BLaER1 treated with 17β-estradiol and CSF1 and Interleukin-3, amounts not matched to agents 10 nM and 100 nM (cell line): ENCODE measurements at regions not wholly inside any gene's neighbourhood (a gene's known extent, or its start where the extent isn't known, plus 50 kb on each side); places are given as distances from the start of the nearest gene placed in this dataset.
"Not testable (repeated sequence)": the region's sequence is repeated elsewhere in the genome, so short reads cannot be mapped to it uniquely, and the experiment has no call there.

ENCODE experiments used
- H3K27ac ChIP-seq, 11 experiments: shearing (Covaris generic); formaldehyde crosslinking; 2 replicates each; pipeline ENCODE4 v1.8.1; 2022
- H3K27me3 ChIP-seq, 11 experiments: shearing (Covaris generic); formaldehyde crosslinking; 2 replicates each; pipeline ENCODE4 v1.8.1; 2022
- H3K36me3 ChIP-seq, 11 experiments: shearing (Covaris generic); formaldehyde crosslinking; 2 replicates each; pipeline ENCODE4 v1.8.1; 2022
- H3K4me1 ChIP-seq, 10 experiments: shearing (Covaris generic); formaldehyde crosslinking; 2 replicates each; pipeline ENCODE4 v1.8.1; 2022
- H3K4me2 ChIP-seq, 11 experiments: shearing (Covaris generic); formaldehyde crosslinking; 2 replicates each; pipeline ENCODE4 v1.8.1; 2022
- H3K4me3 ChIP-seq, 10 experiments: shearing (Covaris generic); formaldehyde crosslinking; 2 replicates each; pipeline ENCODE4 v1.8.1; 2022
- H3K9ac ChIP-seq, 11 experiments: shearing (Covaris generic); formaldehyde crosslinking; 2 replicates each; pipeline ENCODE4 v1.8.1; 2022
- H3K9me3 ChIP-seq, 11 experiments: shearing (Covaris generic); formaldehyde crosslinking; replicated peaks in 1 of 11; 2 replicates each; pipeline ENCODE4 v1.8.1; 2022
- H4K20me1 ChIP-seq, 11 experiments: shearing (Covaris generic); formaldehyde crosslinking; 2 replicates each; pipeline ENCODE4 v1.8.1; 2022
- Cebpa-rat ChIP-seq, 11 experiments: shearing (Covaris generic); IDR thresholded peaks; 2 replicates each; pipeline ENCODE4 v1.8.1; 2022

GRCh38 chr3:15982667-15983196 is 185.0 kb upstream of the ANKRD28 start:
- Histone ChIP-seq H3K9ac (no peak overlapping the region), H3K27ac (no peak overlapping the region), H3K36me3 (no peaks in the 10 kb centered on the region), H3K27me3 (no peaks in the 10 kb centered on the region), H3K4me1 (peaks cover 0 to 9% (median 0%) of the 10 kb centered on the region in 10 experiments; a peak in 2 of 20 replicates), H3K4me2 (no peak overlapping the region), H4K20me1 (no peaks in the 10 kb centered on the region), H3K4me3 (no peak overlapping the region), H3K9me3 (peaks cover 9 to 24% (median 15%) of the 10 kb centered on the region in 11 experiments)
- no peak for TF ChIP-seq Cebpa-rat (IDR thresholded peaks at IDR 0.05)

- Histone ChIP-seq H3K27ac (no peak overlapping the region), H3K4me2 (no peak overlapping the region), H4K20me1 (no peaks in the 10 kb centered on the region), H3K9me3 (peaks cover 14 to 29% (median 20%) of the 10 kb centered on the region in 11 experiments), H3K9ac (no peak overlapping the region), H3K4me3 (no peak overlapping the region), H3K36me3 (no peaks in the 10 kb centered on the region), H3K4me1 (peaks cover 0 to 9% (median 0%) of the 10 kb centered on the region in 10 experiments; a peak in 2 of 20 replicates), H3K27me3 (no peaks in the 10 kb centered on the region)
- TF ChIP-seq Cebpa-rat (IDR thresholded peaks at IDR 0.05): no peak
Observed at GRCh38 chr3:15983232-15983631, 185.5 kb upstream of the ANKRD28 start.

- Histone ChIP-seq H3K9me3 (peaks cover 19 to 32% (median 25%) of the 10 kb centered on the region in 11 experiments), H3K27me3 (no peaks in the 10 kb centered on the region), H3K27ac (no peak overlapping the region), H3K4me2 (no peak overlapping the region), H3K36me3 (no peaks in the 10 kb centered on the region), H4K20me1 (no peaks in the 10 kb centered on the region), H3K4me1 (peaks cover 0 to 9% (median 0%) of the 10 kb centered on the region in 10 experiments; a peak in 2 of 20 replicates), H3K4me3 (no peak overlapping the region), H3K9ac (no peak overlapping the region)
- no peak for TF ChIP-seq Cebpa-rat (IDR thresholded peaks at IDR 0.05)
Observed at GRCh38 chr3:15983693-15984092, 185.9 kb upstream of the ANKRD28 start.

- Histone ChIP-seq H3K9me3 (peaks cover 25 to 39% (median 29%) of the 10 kb centered on the region in 11 experiments), H3K4me1 (no peaks in the 10 kb centered on the region), H3K4me2 (no peak overlapping the region), H3K9ac (no peak overlapping the region), H3K27ac (no peak overlapping the region), H4K20me1 (no peaks in the 10 kb centered on the region), H3K36me3 (no peaks in the 10 kb centered on the region), H3K27me3 (no peaks in the 10 kb centered on the region), H3K4me3 (no peak overlapping the region)
- no peak for TF ChIP-seq Cebpa-rat (IDR thresholded peaks at IDR 0.05)
Observed at GRCh38 chr3:15989419-15989818, 185.1 kb upstream of the GALNT15 start.

- H3K9me3 ChIP-seq: peaks cover 6 to 13% (median 9%) of the 10 kb centered on the region in 11 experiments
- not testable (repeated sequence) for H3K4me2 ChIP-seq, H3K4me3 ChIP-seq, H3K4me1 ChIP-seq, H3K27me3 ChIP-seq, H3K27ac ChIP-seq, H3K36me3 ChIP-seq, H3K9ac ChIP-seq, H4K20me1 ChIP-seq
Observed at GRCh38 chr3:15993660-15994059, 180.8 kb upstream of the GALNT15 start.

DNA sequence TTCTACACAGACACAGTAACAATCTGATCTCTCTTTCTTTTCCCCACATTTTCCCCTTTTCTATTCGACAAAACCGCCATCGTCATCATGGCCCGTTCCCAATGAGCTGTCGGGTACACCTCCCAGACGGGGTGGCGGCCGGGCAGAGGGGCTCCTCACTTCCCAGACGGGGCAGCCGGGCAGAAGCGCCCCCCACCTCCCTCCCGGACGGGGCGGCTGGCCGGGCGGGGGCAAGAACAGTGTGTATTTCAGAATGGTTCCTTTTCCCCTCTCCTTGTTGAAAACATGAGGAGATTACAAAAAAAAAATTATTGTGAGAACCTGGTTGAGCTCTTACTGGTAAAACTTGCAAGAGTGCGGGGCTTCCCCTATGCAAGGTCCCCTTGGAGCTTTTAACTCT is 178.0 kb upstream of the GALNT15 start:
- H3K27ac ChIP-seq, H3K4me1 ChIP-seq, H3K4me2 ChIP-seq, H3K27me3 ChIP-seq, H3K4me3 ChIP-seq, H3K9ac ChIP-seq, H4K20me1 ChIP-seq, H3K36me3 ChIP-seq, H3K9me3 ChIP-seq: not testable (repeated sequence)

DNA sequence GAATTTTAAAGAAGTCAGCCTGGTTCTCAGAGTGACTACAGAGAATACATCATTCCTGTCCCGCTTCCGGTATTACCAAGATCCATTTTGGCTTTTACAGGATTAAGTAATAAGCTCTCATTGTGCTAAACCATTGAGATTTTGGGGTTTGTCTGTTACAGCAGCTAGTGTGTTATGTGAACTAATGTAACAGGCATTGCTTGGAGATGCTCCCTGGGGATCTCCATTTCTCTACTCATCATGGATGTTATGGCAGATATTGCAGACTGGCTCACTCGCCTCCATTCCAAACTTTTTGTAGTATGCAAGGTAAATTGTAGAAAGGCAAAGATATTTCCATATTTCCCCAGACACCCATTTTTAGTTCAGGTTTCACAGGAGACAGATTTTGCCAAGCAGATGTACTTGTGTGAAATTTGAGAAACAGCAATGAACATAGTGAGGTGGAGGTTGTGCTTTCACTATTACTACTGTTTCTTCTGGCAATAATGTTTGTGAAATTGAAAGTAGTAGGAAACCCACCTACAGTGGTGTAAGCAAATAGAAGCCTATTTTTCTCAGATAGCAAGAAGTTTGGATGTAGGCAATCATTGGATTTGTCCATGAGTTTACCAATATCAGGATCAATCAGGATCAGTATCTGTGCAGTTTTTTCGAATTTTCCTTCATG is 177.1 kb upstream of the GALNT15 start:
- H3K4me2 ChIP-seq: no peak overlapping the region
- H3K9ac ChIP-seq: no peak overlapping the region
- peaks cover 0 to under 1% (median 0%) of the 10 kb centered on the region in 10 experiments; a peak in 2 of 20 replicates for H3K4me1 ChIP-seq
- no peaks in the 10 kb centered on the region for H3K27me3 ChIP-seq
- H3K4me3 ChIP-seq: no peak overlapping the region
- H3K36me3 ChIP-seq: no peaks in the 10 kb centered on the region
- H4K20me1 ChIP-seq: no peaks in the 10 kb centered on the region
- TF ChIP-seq Cebpa-rat (IDR thresholded peaks at IDR 0.05): no peak
- peaks cover 0 to 2% (median 0%) of the 10 kb centered on the region in 11 experiments; a peak in 2 of 22 replicates for H3K9me3 ChIP-seq
- no peak overlapping the region for H3K27ac ChIP-seq

DNA sequence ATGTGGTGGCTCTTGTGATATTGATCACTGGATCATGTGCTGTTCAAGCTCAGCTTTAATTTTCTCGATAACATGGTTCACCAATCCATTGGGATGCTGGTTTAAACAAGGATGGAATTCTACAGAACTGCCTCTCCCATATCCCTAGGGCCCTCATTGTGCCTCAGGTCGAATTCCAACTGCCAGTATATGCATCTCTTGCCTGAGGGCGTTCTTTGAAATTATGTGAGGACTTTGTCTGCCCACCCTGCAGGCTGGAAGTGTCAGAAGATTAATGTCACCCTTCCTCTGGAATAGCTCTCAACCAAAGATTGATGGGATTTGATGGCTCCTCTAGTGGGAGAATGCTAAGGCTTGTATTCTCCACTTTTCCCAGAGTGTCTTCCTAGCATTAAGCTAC is 175.6 kb upstream of the GALNT15 start:
- no peaks in the 10 kb centered on the region for H4K20me1 ChIP-seq
- H3K4me2 ChIP-seq: no peak overlapping the region
- H3K27ac ChIP-seq: no peak overlapping the region
- H3K4me3 ChIP-seq: no peak overlapping the region
- no peak overlapping the region for H3K9ac ChIP-seq
- H3K36me3 ChIP-seq: no peaks in the 10 kb centered on the region
- H3K9me3 ChIP-seq: 0 out of 22 replicates have a peak, but pooled peaks cover 0 to 4% (median 0%) of the 10 kb centered on the region in 11 experiments
- TF ChIP-seq Cebpa-rat (IDR thresholded peaks at IDR 0.05): no peak
- peaks cover 0 to 5% (median 0%) of the 10 kb centered on the region in 10 experiments; a peak in 3 of 20 replicates for H3K4me1 ChIP-seq
- H3K27me3 ChIP-seq: no peaks in the 10 kb centered on the region

GRCh38 chr3:16004812-16005211 is 169.7 kb upstream of the GALNT15 start:
- Histone ChIP-seq H3K4me1 (peaks cover 0 to 5% (median 0%) of the 10 kb centered on the region in 10 experiments; a peak in 3 of 20 replicates), H3K36me3 (no peaks in the 10 kb centered on the region), H3K9ac (no peak overlapping the region), H4K20me1 (no peaks in the 10 kb centered on the region), H3K9me3 (peaks cover 14 to 33% (median 23%) of the 10 kb centered on the region in 11 experiments; a peak in 21 of 22 replicates), H3K4me2 (no peak overlapping the region), H3K27ac (no peak overlapping the region), H3K27me3 (no peaks in the 10 kb centered on the region), H3K4me3 (no peak overlapping the region)
- no peak for TF ChIP-seq Cebpa-rat (IDR thresholded peaks at IDR 0.05)

DNA sequence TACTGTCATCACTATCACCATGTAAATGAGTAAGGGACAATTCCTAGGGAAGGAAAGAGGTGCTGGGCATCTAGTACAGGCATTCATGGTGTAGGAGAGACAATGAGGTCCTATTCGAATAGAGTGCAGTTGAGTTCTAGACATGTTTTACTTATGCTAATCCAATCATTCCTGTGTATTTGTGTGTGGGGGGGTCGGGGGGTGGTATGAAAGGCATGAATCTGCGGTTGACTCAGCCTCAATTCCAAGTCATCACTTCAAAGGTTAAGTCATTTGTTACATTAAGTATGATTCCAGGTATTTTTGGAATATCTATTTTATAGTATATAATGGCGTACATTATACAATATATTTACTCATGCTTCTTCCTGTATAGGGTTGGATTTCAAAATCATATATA is 163.1 kb upstream of the GALNT15 start:
- Histone ChIP-seq H3K4me2 (no peak overlapping the region), H3K9me3 (peaks cover 14 to 25% (median 19%) of the 10 kb centered on the region in 11 experiments; a peak in 21 of 22 replicates), H3K4me3 (no peak overlapping the region), H3K9ac (no peak overlapping the region), H3K27me3 (no peaks in the 10 kb centered on the region), H3K36me3 (no peaks in the 10 kb centered on the region), H4K20me1 (no peaks in the 10 kb centered on the region), H3K4me1 (no peaks in the 10 kb centered on the region), H3K27ac (no peak overlapping the region)
- TF ChIP-seq Cebpa-rat (IDR thresholded peaks at IDR 0.05): no peak
